SK-N-SH (cell line): ENCODE measurements at regions not wholly inside any gene's neighbourhood (a gene's known extent, or its start where the extent isn't known, plus 50 kb on each side); places are given as distances from the start of the nearest gene placed in this dataset.

Experiments
- EP300 ChIP-seq, 2 experiments: IDR thresholded peaks; 2 replicates each; pipeline versions ENCODE4 v1.4.0 to v1.6.1; 2012; ENCODE audit warnings: borderline replicate concordance in 1 of 2, low read depth in 1 of 2, low read length in 1 of 2
- JUND ChIP-seq: IDR thresholded peaks from 2 replicates; pipeline ENCODE4 v1.4.0; 2012
- POLR2AphosphoS5 ChIP-seq: IDR thresholded peaks from 2 replicates; pipeline ENCODE4 v1.6.1; 2012; ENCODE audit warnings: low read depth, low read length
- RCOR1 ChIP-seq: fragments of 150-350 bp; IDR thresholded peaks from 2 replicates; pipeline ENCODE4 v1.6.1; 2017; ENCODE audit warnings: antibody characterized with exemption, low read length
- TEAD4 ChIP-seq: IDR thresholded peaks from 2 replicates; pipeline ENCODE4 v1.4.0; 2012; ENCODE audit warnings: mild to moderate bottlenecking, borderline replicate concordance; ENCODE audit not compliant: insufficient read depth
- TF ChIP-seq, protein P1 (sequence below): fragments of 200-600 bp; sonication (generic); IDR thresholded peaks from 2 replicates; pipeline ENCODE4 v1.6.1; 2017; ENCODE audit warnings: antibody characterized with exemption, mild to moderate bottlenecking, moderate library complexity
- TF ChIP-seq, protein P2 (sequence below): fragments of 150-350 bp; IDR thresholded peaks from 2 replicates; pipeline ENCODE4 v1.6.1; 2016; ENCODE audit warnings: mild to moderate bottlenecking, low read depth, low read length
- TF ChIP-seq, protein P3 (sequence below): IDR thresholded peaks from 2 replicates; pipeline ENCODE4 v1.6.1; 2012; ENCODE audit warnings: mild to moderate bottlenecking, low read depth, low read length, moderate library complexity
- TF ChIP-seq, protein P4 (sequence below): IDR thresholded peaks from 2 replicates; pipeline ENCODE4 v1.4.0; 2012; ENCODE audit warnings: low read depth, borderline replicate concordance

DNA sequence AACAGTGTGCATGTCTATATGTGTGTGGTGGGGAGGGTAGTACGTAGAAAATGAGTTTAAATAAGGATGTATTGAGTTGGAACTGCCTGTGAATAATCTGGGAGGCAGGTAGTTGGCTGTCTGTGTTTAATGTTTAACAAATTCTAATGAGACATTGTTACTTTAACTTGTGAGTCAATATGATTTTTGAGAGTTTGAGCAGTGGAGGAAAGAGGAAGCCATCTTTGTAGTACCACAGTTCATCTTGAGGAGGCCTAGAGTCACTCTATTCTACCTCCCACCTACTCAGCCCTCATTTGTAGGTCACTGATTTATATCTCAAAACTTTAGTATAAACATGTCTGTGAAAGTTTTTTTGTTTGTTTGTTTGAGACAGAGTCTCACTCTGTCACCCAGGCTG is 129.9 kb upstream of the ITGB1 start:
- TF ChIP-seq POLR2AphosphoS5 (no peak), TEAD4 (no peak), EP300 (IDR thresholded peaks at IDR 0.05; ENCODE audit: borderline replicate concordance in 1 of 2, low read depth in 1 of 2, low read length in 1 of 2) (no peak), JUND (no peak), RCOR1 (no peak)
- TF ChIP-seq, protein P1, sequence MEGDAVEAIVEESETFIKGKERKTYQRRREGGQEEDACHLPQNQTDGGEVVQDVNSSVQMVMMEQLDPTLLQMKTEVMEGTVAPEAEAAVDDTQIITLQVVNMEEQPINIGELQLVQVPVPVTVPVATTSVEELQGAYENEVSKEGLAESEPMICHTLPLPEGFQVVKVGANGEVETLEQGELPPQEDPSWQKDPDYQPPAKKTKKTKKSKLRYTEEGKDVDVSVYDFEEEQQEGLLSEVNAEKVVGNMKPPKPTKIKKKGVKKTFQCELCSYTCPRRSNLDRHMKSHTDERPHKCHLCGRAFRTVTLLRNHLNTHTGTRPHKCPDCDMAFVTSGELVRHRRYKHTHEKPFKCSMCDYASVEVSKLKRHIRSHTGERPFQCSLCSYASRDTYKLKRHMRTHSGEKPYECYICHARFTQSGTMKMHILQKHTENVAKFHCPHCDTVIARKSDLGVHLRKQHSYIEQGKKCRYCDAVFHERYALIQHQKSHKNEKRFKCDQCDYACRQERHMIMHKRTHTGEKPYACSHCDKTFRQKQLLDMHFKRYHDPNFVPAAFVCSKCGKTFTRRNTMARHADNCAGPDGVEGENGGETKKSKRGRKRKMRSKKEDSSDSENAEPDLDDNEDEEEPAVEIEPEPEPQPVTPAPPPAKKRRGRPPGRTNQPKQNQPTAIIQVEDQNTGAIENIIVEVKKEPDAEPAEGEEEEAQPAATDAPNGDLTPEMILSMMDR = no peak
- TF ChIP-seq, protein P2, sequence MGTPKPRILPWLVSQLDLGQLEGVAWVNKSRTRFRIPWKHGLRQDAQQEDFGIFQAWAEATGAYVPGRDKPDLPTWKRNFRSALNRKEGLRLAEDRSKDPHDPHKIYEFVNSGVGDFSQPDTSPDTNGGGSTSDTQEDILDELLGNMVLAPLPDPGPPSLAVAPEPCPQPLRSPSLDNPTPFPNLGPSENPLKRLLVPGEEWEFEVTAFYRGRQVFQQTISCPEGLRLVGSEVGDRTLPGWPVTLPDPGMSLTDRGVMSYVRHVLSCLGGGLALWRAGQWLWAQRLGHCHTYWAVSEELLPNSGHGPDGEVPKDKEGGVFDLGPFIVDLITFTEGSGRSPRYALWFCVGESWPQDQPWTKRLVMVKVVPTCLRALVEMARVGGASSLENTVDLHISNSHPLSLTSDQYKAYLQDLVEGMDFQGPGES = no peak
- TF ChIP-seq, protein P3, sequence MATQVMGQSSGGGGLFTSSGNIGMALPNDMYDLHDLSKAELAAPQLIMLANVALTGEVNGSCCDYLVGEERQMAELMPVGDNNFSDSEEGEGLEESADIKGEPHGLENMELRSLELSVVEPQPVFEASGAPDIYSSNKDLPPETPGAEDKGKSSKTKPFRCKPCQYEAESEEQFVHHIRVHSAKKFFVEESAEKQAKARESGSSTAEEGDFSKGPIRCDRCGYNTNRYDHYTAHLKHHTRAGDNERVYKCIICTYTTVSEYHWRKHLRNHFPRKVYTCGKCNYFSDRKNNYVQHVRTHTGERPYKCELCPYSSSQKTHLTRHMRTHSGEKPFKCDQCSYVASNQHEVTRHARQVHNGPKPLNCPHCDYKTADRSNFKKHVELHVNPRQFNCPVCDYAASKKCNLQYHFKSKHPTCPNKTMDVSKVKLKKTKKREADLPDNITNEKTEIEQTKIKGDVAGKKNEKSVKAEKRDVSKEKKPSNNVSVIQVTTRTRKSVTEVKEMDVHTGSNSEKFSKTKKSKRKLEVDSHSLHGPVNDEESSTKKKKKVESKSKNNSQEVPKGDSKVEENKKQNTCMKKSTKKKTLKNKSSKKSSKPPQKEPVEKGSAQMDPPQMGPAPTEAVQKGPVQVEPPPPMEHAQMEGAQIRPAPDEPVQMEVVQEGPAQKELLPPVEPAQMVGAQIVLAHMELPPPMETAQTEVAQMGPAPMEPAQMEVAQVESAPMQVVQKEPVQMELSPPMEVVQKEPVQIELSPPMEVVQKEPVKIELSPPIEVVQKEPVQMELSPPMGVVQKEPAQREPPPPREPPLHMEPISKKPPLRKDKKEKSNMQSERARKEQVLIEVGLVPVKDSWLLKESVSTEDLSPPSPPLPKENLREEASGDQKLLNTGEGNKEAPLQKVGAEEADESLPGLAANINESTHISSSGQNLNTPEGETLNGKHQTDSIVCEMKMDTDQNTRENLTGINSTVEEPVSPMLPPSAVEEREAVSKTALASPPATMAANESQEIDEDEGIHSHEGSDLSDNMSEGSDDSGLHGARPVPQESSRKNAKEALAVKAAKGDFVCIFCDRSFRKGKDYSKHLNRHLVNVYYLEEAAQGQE = no peak
- TF ChIP-seq, protein P4, sequence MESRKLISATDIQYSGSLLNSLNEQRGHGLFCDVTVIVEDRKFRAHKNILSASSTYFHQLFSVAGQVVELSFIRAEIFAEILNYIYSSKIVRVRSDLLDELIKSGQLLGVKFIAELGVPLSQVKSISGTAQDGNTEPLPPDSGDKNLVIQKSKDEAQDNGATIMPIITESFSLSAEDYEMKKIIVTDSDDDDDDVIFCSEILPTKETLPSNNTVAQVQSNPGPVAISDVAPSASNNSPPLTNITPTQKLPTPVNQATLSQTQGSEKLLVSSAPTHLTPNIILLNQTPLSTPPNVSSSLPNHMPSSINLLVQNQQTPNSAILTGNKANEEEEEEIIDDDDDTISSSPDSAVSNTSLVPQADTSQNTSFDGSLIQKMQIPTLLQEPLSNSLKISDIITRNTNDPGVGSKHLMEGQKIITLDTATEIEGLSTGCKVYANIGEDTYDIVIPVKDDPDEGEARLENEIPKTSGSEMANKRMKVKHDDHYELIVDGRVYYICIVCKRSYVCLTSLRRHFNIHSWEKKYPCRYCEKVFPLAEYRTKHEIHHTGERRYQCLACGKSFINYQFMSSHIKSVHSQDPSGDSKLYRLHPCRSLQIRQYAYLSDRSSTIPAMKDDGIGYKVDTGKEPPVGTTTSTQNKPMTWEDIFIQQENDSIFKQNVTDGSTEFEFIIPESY = no peak
